H1 (cell line): ENCODE measurements at regions not wholly inside any gene's neighbourhood (a gene's known extent, or its start where the extent isn't known, plus 50 kb on each side); places are given as distances from the start of the nearest gene placed in this dataset.

ENCODE experiments used
- CTCF ChIA-PET: fragments of 300-600 bp; sonication (Branson Sonifier 250); formaldehyde crosslinking; loops from one replicate; lab custom pipeline; 2021; ENCODE audit not compliant: partially characterized antibody; lab: Charles Lee
- POLR2A ChIA-PET: fragments of 300-600 bp; sonication (Branson Sonifier 250); formaldehyde crosslinking; loops from one replicate; lab custom pipeline; 2021; ENCODE audit warnings: inconsistent platforms; ENCODE audit not compliant: partially characterized antibody; lab: Charles Lee
- DNase-seq, 2 experiments: peaks; one replicate each; pipeline versions ENCODE4 v3.0.0 to v3.0.0-alpha.2; 2010 to 2022; ENCODE audit warnings: low spot score in 2 of 2, low read depth in 1 of 2, mixed read lengths in 1 of 2
- FAIRE-seq: peaks from 2 replicates; lab custom pipeline; 2011; peaks lifted over from hg19 to GRCh38; lab: Jason Lieb, UNC
- H2AFZ ChIP-seq: 2 replicates; pipeline ENCODE4 v1.8.1; 2012; ENCODE audit warnings: low read length, inconsistent platforms
- H2AK5ac ChIP-seq: 2 replicates; pipeline ENCODE4 v1.6.1; 2013; ENCODE audit warnings: low read depth, low read length
- H2BK120ac ChIP-seq: replicated peaks from 2 replicates; pipeline ENCODE3; 2013; ENCODE audit warnings: low read depth, low read length, inconsistent platforms
- H2BK12ac ChIP-seq: 2 replicates; pipeline ENCODE4 v1.6.1; 2013; ENCODE audit warnings: low read depth, low read length
- H2BK15ac ChIP-seq: 2 replicates; pipeline ENCODE4 v1.6.1; 2013; ENCODE audit warnings: low read length
- H2BK20ac ChIP-seq: 2 replicates; pipeline ENCODE4 v1.6.1; 2013; ENCODE audit warnings: low read length
- H2BK5ac ChIP-seq: 2 replicates; pipeline ENCODE4 v1.6.1; 2013; ENCODE audit warnings: low read depth, low read length
- H3K14ac ChIP-seq: 2 replicates; pipeline ENCODE4 v1.6.1; 2013; ENCODE audit warnings: inconsistent platforms; ENCODE audit not compliant: insufficient read length
- H3K18ac ChIP-seq: 2 replicates; pipeline ENCODE4 v1.6.1; 2013; ENCODE audit warnings: low read length; ENCODE audit errors: extremely low read depth
- H3K23ac ChIP-seq: 2 replicates; pipeline ENCODE4 v1.6.1; 2013; ENCODE audit warnings: inconsistent platforms; ENCODE audit not compliant: insufficient read length
- H3K23me2 ChIP-seq: 2 replicates; pipeline ENCODE4 v1.6.1; 2013; ENCODE audit warnings: low read depth, low read length
- H3K27ac ChIP-seq: 2 replicates; pipeline ENCODE4 v1.6.1; 2011; ENCODE audit warnings: low read depth, low read length, inconsistent platforms
- H3K27me3 ChIP-seq, 4 experiments: replicated peaks in 1 of 4; 1 replicate in 1 of 4; 2 replicates in 3 of 4; pipeline versions ENCODE4 v1.6.1 to v1.8.1; 2011 to 2013; ENCODE audit warnings: low read length in 3 of 4, mild to moderate bottlenecking in 3 of 4, inconsistent platforms in 2 of 4, mixed read lengths in 2 of 4, moderate library complexity in 1 of 4; ENCODE audit not compliant: control insufficient read depth in 3 of 4, insufficient read depth in 3 of 4; ENCODE audit errors: extremely low read depth in 1 of 4
- H3K36me3 ChIP-seq, 4 experiments: 2 replicates each; pipeline versions ENCODE4 v1.6.1 to v1.8.1; 2011 to 2013; ENCODE audit warnings: mild to moderate bottlenecking in 4 of 4, low read length in 3 of 4, moderate library complexity in 2 of 4, control low read depth in 1 of 4, inconsistent platforms in 1 of 4; ENCODE audit not compliant: insufficient read depth in 4 of 4, control insufficient read depth in 2 of 4
- H3K4ac ChIP-seq: replicated peaks from 2 replicates; pipeline ENCODE3; 2013; ENCODE audit warnings: low read length, low read depth, mixed read lengths, inconsistent platforms; ENCODE audit not compliant: insufficient read length
- H3K4me1 ChIP-seq, 4 experiments: replicated peaks in 1 of 4; 1 replicate in 1 of 4; 2 replicates in 3 of 4; pipeline versions ENCODE4 v1.6.1 to v1.8.1; 2011 to 2013; ENCODE audit warnings: low read length in 3 of 4, inconsistent platforms in 2 of 4, mixed read lengths in 1 of 4; ENCODE audit not compliant: insufficient read depth in 4 of 4, control insufficient read depth in 3 of 4
- H3K4me2 ChIP-seq, 2 experiments: 2 replicates each; pipeline versions ENCODE4 v1.6.1 to v1.8.1; 2011 to 2013; ENCODE audit warnings: low read depth in 2 of 2, low read length in 2 of 2, control low read depth in 1 of 2, inconsistent platforms in 1 of 2, mild to moderate bottlenecking in 1 of 2; ENCODE audit not compliant: insufficient read depth in 1 of 2
- H3K4me3 ChIP-seq, 4 experiments: fragments of 200-600, 300-600 bp in 1 of 4; sonication (generic), shearing (Covaris generic), sonication (Bioruptor Twin) in 1 of 4; 2 replicates each; pipeline versions ENCODE4 v1.5.1 to v1.8.1; 2011 to 2016; ENCODE audit warnings: low read length in 4 of 4, low read depth in 3 of 4, control low read depth in 2 of 4, inconsistent platforms in 2 of 4, mild to moderate bottlenecking in 2 of 4, mixed read lengths in 1 of 4, moderate library complexity in 1 of 4; ENCODE audit not compliant: insufficient read depth in 2 of 4; ENCODE audit errors: extremely low read depth in 1 of 4
- H3K56ac ChIP-seq: replicated peaks from 2 replicates; pipeline ENCODE3; 2013; ENCODE audit warnings: low read depth, mild to moderate bottlenecking, mixed read lengths, low read length, inconsistent platforms; ENCODE audit not compliant: insufficient read length
- H3K79me1 ChIP-seq: 2 replicates; pipeline ENCODE4 v1.6.1; 2013; ENCODE audit warnings: low read depth, low read length, control low read depth
- H3K79me2 ChIP-seq, 2 experiments: 2 replicates each; pipeline versions ENCODE4 v1.6.1 to v1.8.1; 2012 to 2013; ENCODE audit warnings: low read length in 2 of 2, mild to moderate bottlenecking in 2 of 2, inconsistent platforms in 1 of 2; ENCODE audit not compliant: insufficient read depth in 2 of 2, control insufficient read depth in 1 of 2
- H3K9ac ChIP-seq, 4 experiments: replicated peaks in 1 of 4; 1 replicate in 1 of 4; 2 replicates in 3 of 4; pipeline versions ENCODE4 v1.6.1 to v1.8.1; 2011 to 2013; ENCODE audit warnings: low read depth in 3 of 4, low read length in 3 of 4, control low read depth in 2 of 4, mild to moderate bottlenecking in 2 of 4, moderate library complexity in 2 of 4, inconsistent platforms in 1 of 4; ENCODE audit errors: extremely low read depth in 1 of 4
- H3K9me3 ChIP-seq, 2 experiments: 2 replicates each; pipeline versions ENCODE4 v1.6.1 to v1.8.1; 2012 to 2013; ENCODE audit warnings: mild to moderate bottlenecking in 2 of 2, moderate library complexity in 2 of 2, control low read depth in 1 of 2, inconsistent platforms in 1 of 2, low read depth in 1 of 2, low read length in 1 of 2, mixed read lengths in 1 of 2; ENCODE audit not compliant: insufficient read depth in 2 of 2
- H4K20me1 ChIP-seq, 2 experiments: replicated peaks in 1 of 2; 2 replicates each; pipeline versions ENCODE3 to v1.8.1; 2011 to 2013; ENCODE audit warnings: inconsistent platforms in 2 of 2, low read length in 2 of 2, mild to moderate bottlenecking in 1 of 2; ENCODE audit not compliant: insufficient read depth in 2 of 2, control insufficient read depth in 1 of 2
- H4K5ac ChIP-seq: 2 replicates; pipeline ENCODE4 v1.6.1; 2013; ENCODE audit warnings: low read length, low read depth, mixed read lengths, inconsistent platforms; ENCODE audit not compliant: insufficient read length
- H4K8ac ChIP-seq: 2 replicates; pipeline ENCODE4 v1.8.0; 2013; ENCODE audit warnings: mild to moderate bottlenecking, moderate library complexity, low read length, inconsistent platforms; ENCODE audit not compliant: insufficient read depth; ENCODE audit errors: extremely low read depth
- H4K91ac ChIP-seq: replicated peaks from 2 replicates; pipeline ENCODE3; 2013; ENCODE audit warnings: low read length, mixed read lengths, inconsistent platforms; ENCODE audit not compliant: insufficient read length
- SAP30 ChIP-seq: fragments of 300-600 bp; sonication (generic); IDR thresholded peaks from 2 replicates; pipeline ENCODE4 v1.7.1; 2012; ENCODE audit warnings: low read length, moderate library complexity, mild to moderate bottlenecking, inconsistent platforms; ENCODE audit not compliant: insufficient read depth, insufficient replicate concordance
- TBP ChIP-seq: IDR thresholded peaks from 2 replicates; pipeline ENCODE4 v1.6.1; 2011; ENCODE audit warnings: low read depth, low read length, improper control_type of control experiment
- WGBS, 2 experiments: shearing (Covaris generic) in 1 of 2; methylation state at CpG; one replicate each; pipeline versions ENCODE4 v1.1.6 to v1.1.7; 2013 to 2015; ENCODE audit warnings: low lambda C conversion rate in 2 of 2, mixed read lengths in 2 of 2, inconsistent platforms in 1 of 2, low coverage in 1 of 2, missing lambda C conversion rate in 1 of 2; ENCODE audit not compliant: insufficient replicate concordance in 2 of 2, insufficient coverage in 1 of 2, insufficient read length in 1 of 2; ENCODE audit errors: extremely low coverage in 1 of 2, missing lambda C conversion rate in 1 of 2; 5-methylcytosine and 5-hydroxymethylcytosine counted together

DNA sequence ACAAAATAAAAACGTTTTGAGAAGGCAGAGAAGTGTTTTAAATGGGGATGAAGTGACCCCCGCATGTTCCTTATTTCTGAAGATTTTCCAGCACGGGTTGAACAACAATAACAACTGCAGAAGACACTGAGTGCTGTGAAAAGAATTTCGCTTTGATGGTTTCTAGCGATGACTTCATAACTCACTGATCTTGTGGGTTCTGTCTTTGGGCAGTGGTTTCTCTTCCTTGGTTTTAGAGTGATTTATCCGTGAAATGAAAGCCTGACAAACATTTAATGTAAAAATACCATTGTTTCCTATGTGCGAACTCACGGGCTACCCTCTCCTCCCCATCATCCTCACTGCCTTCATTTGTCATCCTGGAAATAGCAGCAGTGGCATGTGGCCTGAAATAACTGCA, 793.9 kb downstream of the QKI start:
- TF ChIP-seq TBP, result no peak
- TF ChIP-seq SAP30, result no peak
- no peak overlapping the region for H3K9ac ChIP-seq
- H4K8ac ChIP-seq, result no peak overlapping the region
- no peak overlapping the region for H3K4me3 ChIP-seq
- H3K4me1 ChIP-seq, result no peaks in the 10 kb centered on the region
- H3K79me1 ChIP-seq, result no peaks in the 10 kb centered on the region
- no peak overlapping the region for H3K27ac ChIP-seq
- no peaks in the 10 kb centered on the region for H4K20me1 ChIP-seq
- H3K9me3 ChIP-seq, result peaks cover 2 to 12% of the 10 kb centered on the region in 2 experiments; a peak in 1 of 4 replicates
- H4K91ac ChIP-seq, result no peak overlapping the region
- no peak overlapping the region for H4K5ac ChIP-seq
- no peak overlapping the region for H3K18ac ChIP-seq
- H3K14ac ChIP-seq, result no peak overlapping the region
- H3K36me3 ChIP-seq, result 0 out of 8 replicates have a peak, but pooled peaks cover 0 to 2% (median 0%) of the 10 kb centered on the region in 4 experiments
- H3K27me3 ChIP-seq, result no peaks in the 10 kb centered on the region
- H2BK20ac ChIP-seq, result no peak overlapping the region
- ChIA-PET POLR2A (no interaction called here), CTCF (interaction anchor here (0.6 kb wide), 1 partner anchor 451 kb away, joined by 4 read pairs; no protein-coding TSS in a partner anchor)
- FAIRE-seq (no peak), DNase-seq (no peak)
- no peak overlapping the region for H2BK5ac ChIP-seq
- no peak overlapping the region for H3K4ac ChIP-seq
- no peak overlapping the region for H3K4me2 ChIP-seq
- no peak overlapping the region for H2BK120ac ChIP-seq
- WGBS, 2 experiments, result 89 to 100% methylated on average over 1 to 8 of the region's 8 CpGs
- no peak overlapping the region for H3K23ac ChIP-seq
- no peak overlapping the region for H3K56ac ChIP-seq
- H2BK12ac ChIP-seq, result no peak overlapping the region
- H3K23me2 ChIP-seq, result no peaks in the 10 kb centered on the region; the same call in 1 of the 2 replicates
- H2BK15ac ChIP-seq, result no peak overlapping the region
- no peak overlapping the region for H2AK5ac ChIP-seq
- no peaks in the 10 kb centered on the region for H3K79me2 ChIP-seq
- H2AFZ ChIP-seq, result no peak overlapping the region; the same call in 1 of the 2 replicates
